SK-N-MC (cell line): ENCODE measurements at regions not wholly inside any gene's neighbourhood (a gene's known extent, or its start where the extent isn't known, plus 50 kb on each side); places are given as distances from the start of the nearest gene placed in this dataset.

Source experiments
- EZH2 ChIP-seq: fragments of 200-600 bp; sonication (generic); IDR thresholded peaks from one replicate; pipeline ENCODE4 v1.6.1; 2017; ENCODE audit warnings: antibody characterized with exemption
- POLR2AphosphoS5 ChIP-seq: IDR thresholded peaks from 2 replicates; pipeline ENCODE4 v1.6.1; 2012; ENCODE audit warnings: mild to moderate bottlenecking, low read depth, low read length, borderline replicate concordance

DNA sequence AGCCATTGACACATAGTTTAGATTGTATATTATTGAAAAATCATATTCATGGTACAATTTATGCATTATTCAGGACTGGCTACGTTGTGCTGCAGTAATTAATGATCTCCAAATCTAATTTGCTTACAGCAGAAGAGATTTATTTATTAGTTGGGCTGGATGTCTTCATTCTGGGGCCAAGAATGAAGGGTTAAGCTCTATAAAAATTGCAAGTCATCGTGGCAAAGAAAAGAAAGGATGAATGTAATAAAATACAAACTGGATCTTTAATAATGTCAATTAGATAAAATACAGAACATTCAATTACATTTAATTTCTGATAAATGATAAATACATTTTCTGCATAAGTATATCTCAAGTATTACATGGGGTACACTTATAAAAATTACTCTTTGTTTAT, 151.8 kb upstream of the ANO5 start:
- no peak for TF ChIP-seq EZH2
- TF ChIP-seq POLR2AphosphoS5 = no peak
